ENCODE measurements at regions not wholly inside any gene's neighbourhood (a gene's known extent, or its start where the extent isn't known, plus 50 kb on each side); places are given as distances from the start of the nearest gene placed in this dataset.

- TF ChIP-seq CTCF (conservative IDR thresholded peaks at IDR 0.05; ENCODE audit: low read depth, low read length), result no peak
- no peak for TF ChIP-seq EZH2 (IDR thresholded peaks at IDR 0.05; ENCODE audit: borderline replicate concordance, low read depth, low read length, poor library complexity, severe bottlenecking)
These were observed 372.3 kb downstream of the EPHA7 start for GRCh38 chr6:93047033-93047432.

Measured in A673 (cell line).